T-helper 2 cell treated with Interferon-gamma antibody and Interleukin-4, amounts not matched to agents 100 ng/mL and 5 ng/mL, for 36 hours (primary cell): ENCODE measurements at regions not wholly inside any gene's neighbourhood (a gene's known extent, or its start where the extent isn't known, plus 50 kb on each side); places are given as distances from the start of the nearest gene placed in this dataset.

Experiments used
- intact Hi-C: fragments of 100-400 bp; cut with micrococcal nuclease; formaldehyde crosslinking; loops from one replicate; pipeline ENCODE4 v1.15.1; 2023

- intact Hi-C loops, result no loop called here
Observed at GRCh38 chr5:4372481-4372880, 767.6 kb upstream of the ADAMTS16 start.

- intact Hi-C loops, result no loop called here
Observed at GRCh38 chr5:4373051-4373820, 766.9 kb upstream of the ADAMTS16 start.

GRCh38 chr5:4374866-4375265 is 765.3 kb upstream of the ADAMTS16 start:
- intact Hi-C loops, result no loop called here

- intact Hi-C loops, result no loop called here
Observed at GRCh38 chr5:4375640-4376039, 764.5 kb upstream of the ADAMTS16 start.

- intact Hi-C loops, result no loop called here
Observed at GRCh38 chr5:4383102-4383501, 757.0 kb upstream of the ADAMTS16 start.

GRCh38 chr5:4383518-4384198 is 756.5 kb upstream of the ADAMTS16 start:
- intact Hi-C loops, result no loop called here

GRCh38 chr5:4384649-4385048 is 755.5 kb upstream of the ADAMTS16 start:
- intact Hi-C loops, result no loop called here

- intact Hi-C loops, result no loop called here
Observed at GRCh38 chr5:4386152-4386551, 754.0 kb upstream of the ADAMTS16 start.

GRCh38 chr5:4387290-4387689 is 752.8 kb upstream of the ADAMTS16 start:
- intact Hi-C loops, result no loop called here

GRCh38 chr5:4395752-4396151 is 744.4 kb upstream of the ADAMTS16 start:
- intact Hi-C loops, result no loop called here

- intact Hi-C loops, result no loop called here
Observed at GRCh38 chr5:4405614-4406219, 734.4 kb upstream of the ADAMTS16 start.

- intact Hi-C loops, result no loop called here
Observed at GRCh38 chr5:4410151-4410550, 730.0 kb upstream of the ADAMTS16 start.

- intact Hi-C loops, result no loop called here
Observed at GRCh38 chr5:4411664-4412063, 728.5 kb upstream of the ADAMTS16 start.

- intact Hi-C loops, result no loop called here
Observed at GRCh38 chr5:4413996-4414395, 726.1 kb upstream of the ADAMTS16 start.

GRCh38 chr5:4418084-4418483 is 722.0 kb upstream of the ADAMTS16 start:
- intact Hi-C loops, result no loop called here

GRCh38 chr5:4419281-4419680 is 720.8 kb upstream of the ADAMTS16 start:
- intact Hi-C loops, result no loop called here

GRCh38 chr5:4420177-4420576 is 720.0 kb upstream of the ADAMTS16 start:
- intact Hi-C loops, result no loop called here

- intact Hi-C loops, result no loop called here
Observed at GRCh38 chr5:4420681-4421080, 719.4 kb upstream of the ADAMTS16 start.

GRCh38 chr5:4422247-4422646 is 717.9 kb upstream of the ADAMTS16 start:
- intact Hi-C loops, result no loop called here

GRCh38 chr5:4424895-4425294 is 715.2 kb upstream of the ADAMTS16 start:
- intact Hi-C loops, result no loop called here

GRCh38 chr5:4440536-4440935 is 699.6 kb upstream of the ADAMTS16 start:
- intact Hi-C loops, result no loop called here

- intact Hi-C loops, result no loop called here
Observed at GRCh38 chr5:4442221-4442620, 697.9 kb upstream of the ADAMTS16 start.

- intact Hi-C loops, result no loop called here
Observed at GRCh38 chr5:4447657-4448056, 692.5 kb upstream of the ADAMTS16 start.
